Psoas muscle (tissue), 7 donors: ENCODE measurements at regions not wholly inside any gene's neighbourhood (a gene's known extent, or its start where the extent isn't known, plus 50 kb on each side); places are given as distances from the start of the nearest gene placed in this dataset.
A peak's percentile ranks its signal among the peaks of the same experiment; 100 is the strongest.

ENCODE experiments used
- ATAC-seq, 4 donors: fragments of 200-7000 bp; cut with Tn5 transposase; one replicate each; pipeline ENCODE4 v1.9.1; 2020; ENCODE audit warnings: moderate library complexity in 3 of 4, mild to moderate bottlenecking in 2 of 4
- DNase-seq, 2 donors: peaks; one replicate each; pipeline ENCODE4 v3.0.0-alpha.2; 2020
- H3K27ac ChIP-seq: fragments of 200-600 bp; one replicate; pipeline ENCODE4 v1.8.0; 2022
- H3K27me3 ChIP-seq, 3 donors: fragments of 200-600 bp in 1 of 3; one replicate each; pipeline versions ENCODE4 v1.6.1 to v1.8.0; 2013 to 2022; ENCODE audit warnings: low read length in 2 of 3, mild to moderate bottlenecking in 2 of 3, moderate library complexity in 1 of 3; ENCODE audit not compliant: insufficient read depth in 3 of 3
- H3K36me3 ChIP-seq, 2 donors: fragments of 200-600 bp in 1 of 2; one replicate each; pipeline versions ENCODE4 v1.6.1 to v1.8.0; 2013 to 2022; ENCODE audit warnings: low read depth in 1 of 2, mild to moderate bottlenecking in 1 of 2, moderate library complexity in 1 of 2; ENCODE audit not compliant: insufficient read depth in 1 of 2
- H3K4me1 ChIP-seq: fragments of 200-600 bp; one replicate; pipeline ENCODE4 v1.8.0; 2022
- H3K4me3 ChIP-seq: fragments of 200-600 bp; one replicate; pipeline ENCODE4 v1.8.0; 2022; ENCODE audit warnings: mild to moderate bottlenecking
- H3K9me3 ChIP-seq: fragments of 200-600 bp; one replicate; pipeline ENCODE4 v1.8.0; 2022
- WGBS, 3 donors: extraction: QIAGEN DNeasy Blood & Tissue Kit; methylation state at CpG; one replicate each; pipeline versions ENCODE4 v1.1.6 to v1.1.7; 2013; 5-methylcytosine and 5-hydroxymethylcytosine counted together
- intact Hi-C, 2 donors: fragments of 100-400 bp; cut with DNase I; formaldehyde crosslinking; loops; one replicate each; pipeline versions ENCODE4 v1.11.0 to v1.14.2; 2022
- TF ChIP-seq, protein P1 (sequence below): fragments of 200-600 bp; IDR thresholded peaks from one replicate; pipeline ENCODE4 v1.8.0; 2022; ENCODE audit warnings: antibody characterized with exemption
- donor health status: healthy with polysubstance abuse.
- donor health status: DM: no; HTN: no; CAD: no; lungs with moderate emphysema.
- donor health status: Bipolar disorder and iron deficiency.
- donor health status: healthy.
- donor health status: DM: yes; HTN: yes; CAD: no.
- donor health status: DM: no; HTN: no; CAD: no.
- donor health status: DM: yes; HTN: yes; CAD: no.

DNA sequence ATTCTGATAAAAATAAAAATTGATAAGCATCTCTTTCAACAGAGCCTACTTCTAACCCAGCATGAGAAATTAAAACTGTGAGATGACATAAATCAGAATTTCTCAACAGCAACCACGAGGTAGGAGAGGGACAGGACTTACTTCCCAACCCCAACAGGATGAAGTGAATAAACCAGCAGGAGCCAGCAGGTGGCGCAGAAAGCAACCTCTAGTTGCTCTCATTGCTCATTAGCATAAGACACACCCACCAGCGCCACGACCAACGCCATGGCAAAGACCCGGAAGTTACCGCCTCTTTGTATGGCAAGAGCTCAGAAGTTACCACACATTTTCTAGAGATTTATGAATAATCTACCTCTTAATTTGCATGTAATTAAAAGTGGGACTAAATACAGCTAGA is 189.4 kb upstream of the CDH8 start:
- H3K4me3 ChIP-seq: no peak overlapping the region
- intact Hi-C loops: no loop called here

DNA sequence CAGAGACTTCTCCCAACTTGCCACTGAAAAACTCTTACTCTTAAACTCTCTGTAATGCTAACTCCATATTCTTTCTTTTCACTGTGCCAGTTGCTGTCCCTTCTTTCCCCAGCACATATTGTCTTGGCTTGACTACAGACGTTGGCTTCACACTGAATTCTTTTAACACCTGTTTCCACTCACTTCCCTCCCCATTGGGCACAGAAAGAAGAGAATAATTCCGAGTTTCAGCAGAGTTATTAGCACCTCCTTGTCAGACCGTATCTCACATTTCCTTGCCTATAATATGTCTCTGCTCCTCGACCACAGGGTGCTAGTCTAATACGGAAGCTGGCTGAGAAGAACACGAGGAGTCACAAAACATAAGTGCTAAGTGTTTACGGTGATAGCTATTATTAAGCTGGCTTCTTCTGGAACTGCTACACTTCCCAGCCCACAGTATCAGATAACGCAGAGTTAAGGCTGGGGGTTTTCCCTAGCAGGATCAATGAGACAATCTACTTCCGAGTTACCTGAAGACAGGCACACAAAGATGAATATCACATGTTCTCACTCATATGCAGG is 188.5 kb upstream of the CDH8 start:
- H3K9me3 ChIP-seq: no peaks in the 10 kb centered on the region
- H3K4me1 ChIP-seq: no peaks in the 10 kb centered on the region
- no peaks in the 10 kb centered on the region for H3K27me3 ChIP-seq
- no peak overlapping the region for H3K27ac ChIP-seq
- no peak overlapping the region for H3K4me3 ChIP-seq
- DNase-seq (no peak), ATAC-seq (no peak)
- intact Hi-C loops: no loop called here
- WGBS, 3 donors: 18 to 24% (median 20%) methylated on average over 9 of the region's 9 CpGs
- TF ChIP-seq, protein P1, sequence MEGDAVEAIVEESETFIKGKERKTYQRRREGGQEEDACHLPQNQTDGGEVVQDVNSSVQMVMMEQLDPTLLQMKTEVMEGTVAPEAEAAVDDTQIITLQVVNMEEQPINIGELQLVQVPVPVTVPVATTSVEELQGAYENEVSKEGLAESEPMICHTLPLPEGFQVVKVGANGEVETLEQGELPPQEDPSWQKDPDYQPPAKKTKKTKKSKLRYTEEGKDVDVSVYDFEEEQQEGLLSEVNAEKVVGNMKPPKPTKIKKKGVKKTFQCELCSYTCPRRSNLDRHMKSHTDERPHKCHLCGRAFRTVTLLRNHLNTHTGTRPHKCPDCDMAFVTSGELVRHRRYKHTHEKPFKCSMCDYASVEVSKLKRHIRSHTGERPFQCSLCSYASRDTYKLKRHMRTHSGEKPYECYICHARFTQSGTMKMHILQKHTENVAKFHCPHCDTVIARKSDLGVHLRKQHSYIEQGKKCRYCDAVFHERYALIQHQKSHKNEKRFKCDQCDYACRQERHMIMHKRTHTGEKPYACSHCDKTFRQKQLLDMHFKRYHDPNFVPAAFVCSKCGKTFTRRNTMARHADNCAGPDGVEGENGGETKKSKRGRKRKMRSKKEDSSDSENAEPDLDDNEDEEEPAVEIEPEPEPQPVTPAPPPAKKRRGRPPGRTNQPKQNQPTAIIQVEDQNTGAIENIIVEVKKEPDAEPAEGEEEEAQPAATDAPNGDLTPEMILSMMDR: no peak
- H3K36me3 ChIP-seq: no peaks in the 10 kb centered on the region

More for the DNA sequence above, 189.4 kb upstream of the CDH8 start:
- WGBS, 3 donors: 37 to 65% (median 65%) methylated on average over 7 of the region's 7 CpGs
- H3K4me1 ChIP-seq: no peaks in the 10 kb centered on the region
- H3K36me3 ChIP-seq: no peaks in the 10 kb centered on the region
- H3K27me3 ChIP-seq: no peaks in the 10 kb centered on the region
- no peaks in the 10 kb centered on the region for H3K9me3 ChIP-seq
- no peak overlapping the region for H3K27ac ChIP-seq
- TF ChIP-seq, protein P1: no peak
- ATAC-seq (peak in 1 of 4 donors; percentile 43), DNase-seq (peak; percentile 41 to 61)

DNA sequence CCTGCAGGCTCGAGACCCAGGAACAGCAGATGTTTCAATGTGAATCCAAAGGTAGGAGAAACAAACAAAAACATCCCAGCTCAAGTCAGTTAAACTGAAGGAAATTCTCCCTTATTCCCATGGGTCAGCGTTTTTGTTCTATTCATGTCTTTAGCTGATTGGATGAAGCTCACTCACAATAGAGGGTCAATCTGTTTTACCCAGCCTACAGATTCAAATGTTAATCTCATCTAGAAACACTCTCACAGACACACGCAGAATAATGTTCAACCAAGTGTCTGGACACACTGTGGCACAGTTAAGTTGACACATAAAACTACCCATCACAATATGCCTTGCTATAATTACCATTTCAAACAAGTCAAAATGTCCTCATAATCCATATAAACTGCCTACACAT is 180.6 kb upstream of the CDH8 start:
- H3K27me3 ChIP-seq: no peaks in the 10 kb centered on the region
- WGBS, 3 donors: 63 to 73% (median 67%) methylated on average over 3 of the region's 3 CpGs
- no peaks in the 10 kb centered on the region for H3K9me3 ChIP-seq
- DNase-seq (no peak), ATAC-seq (no peak)
- intact Hi-C loops: no loop called here
- TF ChIP-seq, protein P1: no peak
- H3K36me3 ChIP-seq: no peaks in the 10 kb centered on the region
- no peak overlapping the region for H3K27ac ChIP-seq
- H3K4me1 ChIP-seq: no peaks in the 10 kb centered on the region
- H3K4me3 ChIP-seq: no peak overlapping the region

DNA sequence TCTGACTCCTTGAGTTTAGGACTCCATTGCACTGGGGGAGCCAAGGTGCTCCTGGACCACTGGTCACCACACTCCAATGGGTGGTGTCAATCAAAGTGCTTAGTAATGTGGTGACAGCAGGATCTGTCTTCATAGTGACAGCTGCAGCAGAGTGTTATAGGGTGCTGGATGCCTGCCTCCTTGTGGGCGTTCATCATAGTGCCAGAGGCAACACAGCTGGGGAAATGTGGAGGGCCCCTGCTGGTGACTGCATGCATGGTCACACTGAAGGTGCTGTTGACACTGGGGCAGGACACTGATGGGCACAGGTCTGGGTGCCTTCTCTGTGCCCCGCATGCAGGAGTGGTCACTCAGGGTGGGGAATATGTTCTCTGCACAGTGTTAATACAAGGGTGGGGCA is 177.5 kb upstream of the CDH8 start:
- ATAC-seq (no peak), DNase-seq (no peak)
- Histone ChIP-seq H3K9me3 (no peaks in the 10 kb centered on the region), H3K27me3 (no peaks in the 10 kb centered on the region), H3K36me3 (no peaks in the 10 kb centered on the region), H3K27ac (no peak overlapping the region), H3K4me3 (no peak overlapping the region), H3K4me1 (no peaks in the 10 kb centered on the region)
- TF ChIP-seq, protein P1: no peak
- intact Hi-C loops: no loop called here
- 65 to 84% (median 84%) methylated on average over 2 of the region's 2 CpGs for WGBS, 3 donors

DNA sequence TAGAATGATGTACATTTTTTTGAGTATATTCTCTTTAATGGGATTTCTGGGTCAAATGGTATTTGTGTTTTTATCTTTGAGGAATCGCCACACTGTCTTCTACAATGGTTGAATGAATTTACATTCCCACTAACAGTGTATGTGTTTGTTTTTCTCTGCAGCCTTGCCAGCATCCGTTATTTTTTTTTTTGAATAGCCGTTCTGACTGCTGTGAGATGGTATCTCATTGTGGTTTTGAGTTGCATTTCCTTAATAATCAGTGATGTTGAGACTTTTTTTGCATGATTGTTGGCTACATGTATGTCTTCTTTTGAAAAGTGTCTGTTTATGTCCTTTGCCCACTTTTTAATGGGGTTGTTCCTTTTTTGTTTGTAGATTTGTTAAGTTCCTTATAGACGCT is 172.7 kb upstream of the CDH8 start:
- ATAC-seq: no peak
- H3K9me3 ChIP-seq: no peaks in the 10 kb centered on the region
- WGBS, 3 donors: 75 to 78% (median 76%) methylated on average over 4 of the region's 4 CpGs
- no peak for DNase-seq
- no peaks in the 10 kb centered on the region for H3K4me1 ChIP-seq
- intact Hi-C loops: no loop called here
- no peak overlapping the region for H3K27ac ChIP-seq
- H3K4me3 ChIP-seq: no peak overlapping the region
- TF ChIP-seq, protein P1: no peak
- H3K36me3 ChIP-seq: no peaks in the 10 kb centered on the region
- no peaks in the 10 kb centered on the region for H3K27me3 ChIP-seq
